Panc1 (cell line): ENCODE measurements at regions not wholly inside any gene's neighbourhood (a gene's known extent, or its start where the extent isn't known, plus 50 kb on each side); places are given as distances from the start of the nearest gene placed in this dataset.

Experiments
- ATAC-seq: fragments of 200-7000 bp; cut with Tn5 transposase; 2 replicates; pipeline ENCODE4 v1.9.1; 2020; ENCODE audit warnings: mild to moderate bottlenecking, moderate library complexity
- BruUV-seq: library from RNA; stranded (reverse); fragments of 400-500 nt; replicated peaks from 2 replicates; lab custom pipeline; 2021; lab: Mats Ljungman, UMichigan
- CTCF ChIA-PET: fragments of 300-600 bp; sonication (Branson Sonifier 250); formaldehyde crosslinking; loops from one replicate; lab custom pipeline; 2022; ENCODE audit warnings: antibody characterized with exemption; lab: Charles Lee
- POLR2A ChIA-PET: fragments of 300-600 bp; sonication (Branson Sonifier 250); formaldehyde crosslinking; loops from one replicate; lab custom pipeline; 2022; ENCODE audit warnings: antibody characterized with exemption; lab: Charles Lee
- DNase-seq: peaks from one replicate; pipeline ENCODE4 v3.0.0-alpha.2; 2010; ENCODE audit warnings: low read depth, low spot score
- H3K27ac ChIP-seq: 2 replicates; pipeline ENCODE4 v1.5.1; 2011; ENCODE audit warnings: mild to moderate bottlenecking, low read length, inconsistent platforms
- H3K27me3 ChIP-seq: fragments of 200-500 bp; sonication (Bioruptor generic); 2 replicates; pipeline ENCODE4 v1.6.0; 2014; ENCODE audit warnings: low read length, inconsistent platforms; ENCODE audit not compliant: control insufficient read depth, insufficient read depth
- H3K36me3 ChIP-seq: fragments of 200-500 bp; sonication (Bioruptor generic); 2 replicates; pipeline ENCODE4 v1.5.1; 2014; ENCODE audit warnings: inconsistent platforms, mild to moderate bottlenecking, low read length, moderate library complexity; ENCODE audit not compliant: control insufficient read depth, insufficient read depth
- H3K4me1 ChIP-seq: 2 replicates; pipeline ENCODE4 v1.5.1; 2011; ENCODE audit warnings: inconsistent platforms, mild to moderate bottlenecking, low read length, moderate library complexity; ENCODE audit not compliant: control insufficient read depth, insufficient read depth
- H3K4me3 ChIP-seq, 2 experiments: 2 replicates each; pipeline ENCODE4 v1.5.1; 2011 to 2012; ENCODE audit warnings: low read depth in 2 of 2, low read length in 2 of 2, mild to moderate bottlenecking in 2 of 2, inconsistent platforms in 1 of 2, moderate library complexity in 1 of 2
- H3K9me3 ChIP-seq: fragments of 200-500 bp; sonication (Bioruptor generic); 2 replicates; pipeline ENCODE4 v1.5.1; 2014; ENCODE audit warnings: low read depth, mild to moderate bottlenecking, inconsistent platforms, low read length, moderate library complexity; ENCODE audit not compliant: control insufficient read depth, insufficient read depth
- CTCF ChIP-seq: fragments of 450-650 bp; IDR thresholded peaks from 2 replicates; pipeline ENCODE4 v1.5.1; 2017; ENCODE audit warnings: mild to moderate bottlenecking
- POLR2AphosphoS5 ChIP-seq: IDR thresholded peaks from 2 replicates; pipeline ENCODE4 v1.6.1; 2012; ENCODE audit warnings: mild to moderate bottlenecking, low read depth, low read length, moderate library complexity
- SIN3A ChIP-seq: IDR thresholded peaks from 2 replicates; pipeline ENCODE4 v1.6.1; 2012; ENCODE audit warnings: low read depth, mild to moderate bottlenecking, low read length, moderate library complexity, borderline replicate concordance; ENCODE audit not compliant: insufficient read depth
- TCF7L2 ChIP-seq: IDR thresholded peaks from 2 replicates; pipeline ENCODE4 v1.6.1; 2011; ENCODE audit warnings: mild to moderate bottlenecking, low read depth, low read length, inconsistent platforms
- in situ Hi-C: cut with HindIII; loops from 2 replicates; pipeline ENCODE4 v1.10.0; 2016; ENCODE audit warnings: low sequenced_read_pairs, low pct_unique_long_range_greater_than_20kb
- intact Hi-C: fragments of 100-400 bp; cut with micrococcal nuclease; formaldehyde crosslinking; loops from one replicate; pipeline ENCODE4 v1.10.0; 2022; ENCODE audit not compliant: unreplicated experiment
- TF ChIP-seq, protein P1 (sequence below), 2 experiments: IDR thresholded peaks; 2 replicates each; pipeline ENCODE4 v1.6.1; 2011 to 2012; ENCODE audit warnings: low read depth in 2 of 2, control low read depth in 1 of 2, low read length in 1 of 2, mild to moderate bottlenecking in 1 of 2, moderate library complexity in 1 of 2; ENCODE audit not compliant: insufficient read depth in 1 of 2

- TF ChIP-seq SIN3A: no peak
- no peak for TF ChIP-seq CTCF
- TF ChIP-seq TCF7L2: no peak
- TF ChIP-seq, protein P1, sequence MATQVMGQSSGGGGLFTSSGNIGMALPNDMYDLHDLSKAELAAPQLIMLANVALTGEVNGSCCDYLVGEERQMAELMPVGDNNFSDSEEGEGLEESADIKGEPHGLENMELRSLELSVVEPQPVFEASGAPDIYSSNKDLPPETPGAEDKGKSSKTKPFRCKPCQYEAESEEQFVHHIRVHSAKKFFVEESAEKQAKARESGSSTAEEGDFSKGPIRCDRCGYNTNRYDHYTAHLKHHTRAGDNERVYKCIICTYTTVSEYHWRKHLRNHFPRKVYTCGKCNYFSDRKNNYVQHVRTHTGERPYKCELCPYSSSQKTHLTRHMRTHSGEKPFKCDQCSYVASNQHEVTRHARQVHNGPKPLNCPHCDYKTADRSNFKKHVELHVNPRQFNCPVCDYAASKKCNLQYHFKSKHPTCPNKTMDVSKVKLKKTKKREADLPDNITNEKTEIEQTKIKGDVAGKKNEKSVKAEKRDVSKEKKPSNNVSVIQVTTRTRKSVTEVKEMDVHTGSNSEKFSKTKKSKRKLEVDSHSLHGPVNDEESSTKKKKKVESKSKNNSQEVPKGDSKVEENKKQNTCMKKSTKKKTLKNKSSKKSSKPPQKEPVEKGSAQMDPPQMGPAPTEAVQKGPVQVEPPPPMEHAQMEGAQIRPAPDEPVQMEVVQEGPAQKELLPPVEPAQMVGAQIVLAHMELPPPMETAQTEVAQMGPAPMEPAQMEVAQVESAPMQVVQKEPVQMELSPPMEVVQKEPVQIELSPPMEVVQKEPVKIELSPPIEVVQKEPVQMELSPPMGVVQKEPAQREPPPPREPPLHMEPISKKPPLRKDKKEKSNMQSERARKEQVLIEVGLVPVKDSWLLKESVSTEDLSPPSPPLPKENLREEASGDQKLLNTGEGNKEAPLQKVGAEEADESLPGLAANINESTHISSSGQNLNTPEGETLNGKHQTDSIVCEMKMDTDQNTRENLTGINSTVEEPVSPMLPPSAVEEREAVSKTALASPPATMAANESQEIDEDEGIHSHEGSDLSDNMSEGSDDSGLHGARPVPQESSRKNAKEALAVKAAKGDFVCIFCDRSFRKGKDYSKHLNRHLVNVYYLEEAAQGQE (IDR thresholded peaks at IDR 0.05; ENCODE audit: insufficient read depth in 1 of 2, low read depth in 2 of 2, low read length in 1 of 2): no peak
- TF ChIP-seq POLR2AphosphoS5: no peak
- no peaks in the 10 kb centered on the region for H3K27me3 ChIP-seq
- DNase-seq (no peak), ATAC-seq (no peak)
- H3K9me3 ChIP-seq: no peaks in the 10 kb centered on the region
- intact Hi-C loops (no loop called here), in situ Hi-C loops (no loop called here)
- no peak overlapping the region for H3K4me3 ChIP-seq
- H3K4me1 ChIP-seq: no peaks in the 10 kb centered on the region
- BruUV-seq: no TSS peak
- ChIA-PET POLR2A (no interaction called here), CTCF (no interaction called here)
- no peaks in the 10 kb centered on the region for H3K36me3 ChIP-seq
- no peak overlapping the region for H3K27ac ChIP-seq
Observed at GRCh38 chr12:33757701-33758100, 264.6 kb upstream of the ALG10 start.

DNA sequence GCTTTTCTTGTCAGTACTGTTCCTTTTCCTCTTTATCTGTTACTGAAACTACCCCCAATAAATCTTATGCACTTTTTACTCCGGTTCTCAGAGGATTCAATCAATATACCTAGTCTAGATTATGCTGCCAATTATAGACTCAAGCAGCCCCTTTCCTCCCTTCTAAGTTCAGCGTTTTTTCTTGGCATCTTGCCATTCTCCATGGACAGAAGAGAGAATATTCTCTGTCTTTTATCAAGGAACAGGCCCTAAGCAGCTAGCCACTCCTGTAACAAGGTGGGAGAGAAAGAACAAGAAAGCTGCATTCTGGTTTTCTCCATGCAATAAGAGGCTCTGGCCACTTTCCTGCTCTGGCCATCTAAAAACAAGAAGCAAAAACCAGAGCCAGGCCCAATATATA, 263.0 kb upstream of the ALG10 start:
- no peak for TF ChIP-seq CTCF
- TF ChIP-seq SIN3A: no peak
- TF ChIP-seq, protein P1 (IDR thresholded peaks at IDR 0.05; ENCODE audit: insufficient read depth in 1 of 2, low read depth in 2 of 2, low read length in 1 of 2): no peak
- TF ChIP-seq POLR2AphosphoS5: no peak
- TF ChIP-seq TCF7L2: no peak
- CTCF ChIA-PET: no interaction called here
- in situ Hi-C loops: no loop called here

More for the DNA sequence above, 263.0 kb upstream of the ALG10 start:
- Histone ChIP-seq H3K36me3 (no peaks in the 10 kb centered on the region), H3K9me3 (no peaks in the 10 kb centered on the region), H3K27me3 (no peaks in the 10 kb centered on the region), H3K27ac (no peak overlapping the region), H3K4me3 (no peak overlapping the region), H3K4me1 (no peaks in the 10 kb centered on the region)
- DNase-seq: no peak
- BruUV-seq: no TSS peak
- no peak for ATAC-seq
- POLR2A ChIA-PET: no interaction called here
- intact Hi-C loops: no loop called here
